HFFc6 (cell line): ENCODE measurements at regions not wholly inside any gene's neighbourhood (a gene's known extent, or its start where the extent isn't known, plus 50 kb on each side); places are given as distances from the start of the nearest gene placed in this dataset.

Source experiments
- DNase-seq: peaks from one replicate; pipeline ENCODE4 v3.0.0-alpha.2; 2018
- H3K27ac Mint-ChIP-seq: 2 replicates; pipeline ENCODE4 v1.8.0; 2020; ENCODE audit warnings: mild to moderate bottlenecking, mixed read lengths
- H3K27me3 Mint-ChIP-seq: 2 replicates; pipeline ENCODE4 v1.8.0; 2021; ENCODE audit warnings: mild to moderate bottlenecking, moderate library complexity, mixed read lengths; ENCODE audit not compliant: insufficient read depth
- H3K36me3 Mint-ChIP-seq: 2 replicates; pipeline ENCODE4 v1.8.0; 2021; ENCODE audit warnings: low read depth, mixed read lengths
- H3K4me1 Mint-ChIP-seq: 2 replicates; pipeline ENCODE4 v1.8.0; 2020; ENCODE audit warnings: low read depth, mixed read lengths
- H3K4me3 Mint-ChIP-seq: 2 replicates; pipeline ENCODE4 v1.8.0; 2020; ENCODE audit warnings: mild to moderate bottlenecking, moderate library complexity, mixed read lengths
- H3K9me3 Mint-ChIP-seq: 2 replicates; pipeline ENCODE4 v1.8.0; 2020; ENCODE audit warnings: mild to moderate bottlenecking, mixed read lengths
- TF ChIP-seq, protein P1 (sequence below): fragments of 200-600 bp; sonication (generic); IDR thresholded peaks from 2 replicates; pipeline ENCODE4 v1.5.0; 2021; ENCODE audit warnings: antibody characterized with exemption, mild to moderate bottlenecking

GRCh38 chr6:105954148-105954547 lies 132.0 kb upstream of the PRDM1 start:
- no peaks in the 10 kb centered on the region; the same call in 1 of the 2 replicates for H3K9me3 Mint-ChIP-seq
- no peak for DNase-seq
- no peak overlapping the region for H3K27ac Mint-ChIP-seq
- peaks cover 1% of the 10 kb centered on the region; the same call in 1 of the 2 replicates for H3K27me3 Mint-ChIP-seq
- H3K36me3 Mint-ChIP-seq, result no peaks in the 10 kb centered on the region
- H3K4me3 Mint-ChIP-seq, result no peak overlapping the region
- no peaks in the 10 kb centered on the region for H3K4me1 Mint-ChIP-seq
- TF ChIP-seq, protein P1, sequence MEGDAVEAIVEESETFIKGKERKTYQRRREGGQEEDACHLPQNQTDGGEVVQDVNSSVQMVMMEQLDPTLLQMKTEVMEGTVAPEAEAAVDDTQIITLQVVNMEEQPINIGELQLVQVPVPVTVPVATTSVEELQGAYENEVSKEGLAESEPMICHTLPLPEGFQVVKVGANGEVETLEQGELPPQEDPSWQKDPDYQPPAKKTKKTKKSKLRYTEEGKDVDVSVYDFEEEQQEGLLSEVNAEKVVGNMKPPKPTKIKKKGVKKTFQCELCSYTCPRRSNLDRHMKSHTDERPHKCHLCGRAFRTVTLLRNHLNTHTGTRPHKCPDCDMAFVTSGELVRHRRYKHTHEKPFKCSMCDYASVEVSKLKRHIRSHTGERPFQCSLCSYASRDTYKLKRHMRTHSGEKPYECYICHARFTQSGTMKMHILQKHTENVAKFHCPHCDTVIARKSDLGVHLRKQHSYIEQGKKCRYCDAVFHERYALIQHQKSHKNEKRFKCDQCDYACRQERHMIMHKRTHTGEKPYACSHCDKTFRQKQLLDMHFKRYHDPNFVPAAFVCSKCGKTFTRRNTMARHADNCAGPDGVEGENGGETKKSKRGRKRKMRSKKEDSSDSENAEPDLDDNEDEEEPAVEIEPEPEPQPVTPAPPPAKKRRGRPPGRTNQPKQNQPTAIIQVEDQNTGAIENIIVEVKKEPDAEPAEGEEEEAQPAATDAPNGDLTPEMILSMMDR, result no peak

- no peak overlapping the region for H3K4me3 Mint-ChIP-seq
- TF ChIP-seq, protein P1, result no peak
- no peaks in the 10 kb centered on the region for H3K36me3 Mint-ChIP-seq
- H3K27ac Mint-ChIP-seq, result no peak overlapping the region
- H3K9me3 Mint-ChIP-seq, result no peaks in the 10 kb centered on the region; the same call in 1 of the 2 replicates
- H3K27me3 Mint-ChIP-seq, result peaks cover 1% of the 10 kb centered on the region; the same call in 1 of the 2 replicates
- DNase-seq, result no peak
- H3K4me1 Mint-ChIP-seq, result no peaks in the 10 kb centered on the region
These were observed 133.1 kb upstream of the PRDM1 start for GRCh38 chr6:105952772-105953690.

DNA sequence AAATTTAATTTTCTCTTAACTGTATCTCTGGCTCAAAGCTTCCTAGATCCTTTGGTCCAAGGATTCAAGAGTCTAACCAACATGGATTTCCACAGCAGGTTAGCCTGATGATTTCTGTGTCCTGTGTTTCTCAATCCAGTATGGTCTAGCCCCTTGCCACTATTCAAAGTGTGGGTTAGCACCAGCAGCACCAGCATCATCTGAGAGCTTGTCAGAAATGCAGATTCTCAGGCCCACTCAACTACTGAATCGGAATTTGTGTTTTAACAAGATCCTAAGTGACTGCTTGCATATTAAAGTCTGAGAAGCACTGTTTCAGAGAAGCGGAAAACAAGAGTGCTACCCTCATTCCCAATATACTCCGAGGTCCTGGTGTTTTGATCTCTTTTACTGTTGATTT lies 133.8 kb upstream of the PRDM1 start:
- no peaks in the 10 kb centered on the region for H3K36me3 Mint-ChIP-seq
- TF ChIP-seq, protein P1, result no peak
- peaks cover 1% of the 10 kb centered on the region; the same call in 1 of the 2 replicates for H3K27me3 Mint-ChIP-seq
- DNase-seq, result no peak
- H3K4me3 Mint-ChIP-seq, result no peak overlapping the region
- no peaks in the 10 kb centered on the region for H3K4me1 Mint-ChIP-seq
- no peaks in the 10 kb centered on the region; the same call in 1 of the 2 replicates for H3K9me3 Mint-ChIP-seq
- no peak overlapping the region for H3K27ac Mint-ChIP-seq

DNA sequence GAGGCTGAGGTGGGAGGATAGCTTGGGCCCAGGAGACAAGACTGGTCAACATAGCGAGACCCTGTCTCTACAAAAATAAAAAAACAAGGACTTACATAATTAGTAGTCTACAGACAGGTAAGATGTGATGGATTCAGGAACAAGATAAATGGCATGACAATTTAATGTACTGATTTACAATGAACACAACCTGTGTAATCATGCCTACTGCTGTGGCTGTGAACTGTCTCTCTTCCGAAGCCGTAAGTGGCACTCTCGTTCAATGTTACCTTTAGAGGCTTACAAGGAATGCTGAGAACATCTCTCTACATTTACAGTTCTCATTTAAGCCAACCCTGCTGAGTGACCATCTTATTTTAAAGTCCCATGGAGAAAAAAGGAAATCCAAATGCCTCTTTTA lies 134.8 kb upstream of the PRDM1 start:
- H3K27me3 Mint-ChIP-seq, result peaks cover 1% of the 10 kb centered on the region; the same call in 1 of the 2 replicates
- no peaks in the 10 kb centered on the region for H3K36me3 Mint-ChIP-seq
- no peak overlapping the region for H3K4me3 Mint-ChIP-seq
- H3K27ac Mint-ChIP-seq, result no peak overlapping the region
- TF ChIP-seq, protein P1, result no peak
- DNase-seq, result no peak
- no peaks in the 10 kb centered on the region for H3K4me1 Mint-ChIP-seq
- no peaks in the 10 kb centered on the region for H3K9me3 Mint-ChIP-seq

- no peaks in the 10 kb centered on the region for H3K9me3 Mint-ChIP-seq
- no peak overlapping the region for H3K4me3 Mint-ChIP-seq
- no peak for DNase-seq
- peaks cover 1% of the 10 kb centered on the region; the same call in 1 of the 2 replicates for H3K27me3 Mint-ChIP-seq
- no peaks in the 10 kb centered on the region for H3K36me3 Mint-ChIP-seq
- no peak overlapping the region for H3K27ac Mint-ChIP-seq
- TF ChIP-seq, protein P1, result no peak
- H3K4me1 Mint-ChIP-seq, result no peaks in the 10 kb centered on the region
These were observed 136.3 kb upstream of the PRDM1 start for GRCh38 chr6:105949869-105950268.
